ENCODE measurements at regions not wholly inside any gene's neighbourhood (a gene's known extent, or its start where the extent isn't known, plus 50 kb on each side); places are given as distances from the start of the nearest gene placed in this dataset.
"Not testable (repeated sequence)": the region's sequence is repeated elsewhere in the genome, so short reads cannot be mapped to it uniquely, and the experiment has no call there.

- no peak for DNase-seq (ENCODE audit: low read depth in 2 of 2)
Measured at GRCh38 chr6:115554060-115554459, 506.6 kb downstream of the FRK start.

GRCh38 chr6:115551527-115551926 is 509.2 kb downstream of the FRK start:
- DNase-seq (ENCODE audit: low read depth in 2 of 2): no peak

GRCh38 chr6:115545672-115545986 is 515.1 kb downstream of the FRK start:
- no peak for DNase-seq (ENCODE audit: low read depth in 2 of 2)

- no peak for DNase-seq (ENCODE audit: low read depth in 2 of 2)
Measured at GRCh38 chr6:115544765-115545671, 515.7 kb downstream of the FRK start.

GRCh38 chr6:115540077-115540869 is 520.4 kb downstream of the FRK start:
- DNase-seq (ENCODE audit: low read depth in 2 of 2): no peak

GRCh38 chr6:115539531-115539930 is 521.2 kb downstream of the FRK start:
- no peak for DNase-seq (ENCODE audit: low read depth in 2 of 2)

- DNase-seq (ENCODE audit: low read depth in 2 of 2): no peak
Measured at GRCh38 chr6:115524821-115525220, 535.9 kb downstream of the FRK start.

GRCh38 chr6:115521747-115522146 is 538.9 kb downstream of the FRK start:
- not testable (repeated sequence) for DNase-seq (ENCODE audit: low read depth in 2 of 2)

GRCh38 chr6:115514656-115515055 is 546.0 kb downstream of the FRK start:
- no peak for DNase-seq (ENCODE audit: low read depth in 2 of 2)

- no peak for DNase-seq (ENCODE audit: low read depth in 2 of 2)
Measured at GRCh38 chr6:115512923-115513322, 547.8 kb downstream of the FRK start.

GRCh38 chr6:115511771-115512170 is 548.9 kb downstream of the FRK start:
- DNase-seq (ENCODE audit: low read depth in 2 of 2): no peak

GRCh38 chr6:115502432-115502831 is 558.3 kb downstream of the FRK start:
- not testable (repeated sequence) for DNase-seq (ENCODE audit: low read depth in 2 of 2)

- no peak for DNase-seq (ENCODE audit: low read depth in 2 of 2)
Measured at GRCh38 chr6:115495184-115495583, 565.5 kb downstream of the FRK start.

- DNase-seq (ENCODE audit: low read depth in 2 of 2): no peak
Measured at GRCh38 chr6:115487331-115487730, 573.4 kb downstream of the FRK start.

GRCh38 chr6:115485400-115485799 is 575.3 kb downstream of the FRK start:
- no peak for DNase-seq (ENCODE audit: low read depth in 2 of 2)

GRCh38 chr6:115480543-115480942 is 580.1 kb downstream of the FRK start:
- DNase-seq (ENCODE audit: low read depth in 2 of 2): not testable (repeated sequence)

- DNase-seq (ENCODE audit: low read depth in 2 of 2): no peak
Measured at GRCh38 chr6:115474443-115475041, 586.1 kb downstream of the FRK start.

GRCh38 chr6:115468272-115469005 is 592.3 kb downstream of the FRK start:
- DNase-seq (ENCODE audit: low read depth in 2 of 2): no peak

- no peak for DNase-seq (ENCODE audit: low read depth in 2 of 2)
Measured at GRCh38 chr6:115467726-115468125, 593.0 kb downstream of the FRK start.

- no peak for DNase-seq (ENCODE audit: low read depth in 2 of 2)
Measured at GRCh38 chr6:115460913-115461312, 599.8 kb downstream of the FRK start.

GRCh38 chr6:115456848-115457247 is 603.8 kb downstream of the FRK start:
- no peak for DNase-seq (ENCODE audit: low read depth in 2 of 2)

All from dermis microvascular lymphatic vessel endothelial cell (primary cell).